ENCODE measurements at regions not wholly inside any gene's neighbourhood (a gene's known extent, or its start where the extent isn't known, plus 50 kb on each side); places are given as distances from the start of the nearest gene placed in this dataset.
A peak's percentile ranks its signal among the peaks of the same experiment; 100 is the strongest.

- no peak for DNase-seq
Observed at GRCh38 chr17:77867976-77868713, 90.4 kb upstream of the TNRC6C start.

- DNase-seq: no peak
Observed at GRCh38 chr17:77869041-77869599, 89.4 kb upstream of the TNRC6C start.

- DNase-seq: no peak
Observed at GRCh38 chr17:77869665-77870132, 88.8 kb upstream of the TNRC6C start.

GRCh38 chr17:77872199-77872598 lies 86.3 kb upstream of the TNRC6C start:
- DNase-seq: no peak

GRCh38 chr17:77872714-77873499 lies 85.6 kb upstream of the TNRC6C start:
- no peak for DNase-seq

- DNase-seq: no peak
Observed at GRCh38 chr17:77873500-77874302, 84.8 kb upstream of the TNRC6C start.

GRCh38 chr17:77874303-77875050 lies 84.0 kb upstream of the TNRC6C start:
- no peak for DNase-seq

- no peak for DNase-seq
Observed at GRCh38 chr17:77875051-77875780, 83.3 kb upstream of the TNRC6C start.

- DNase-seq: peak; percentile 55
Observed at GRCh38 chr17:77875881-77876509, 82.5 kb upstream of the TNRC6C start.

GRCh38 chr17:77877036-77877435 lies 81.5 kb upstream of the TNRC6C start:
- DNase-seq: no peak

- no peak for DNase-seq
Observed at GRCh38 chr17:77877646-77878355, 80.7 kb upstream of the TNRC6C start.

- DNase-seq: no peak
Observed at GRCh38 chr17:77879226-77879895, 79.1 kb upstream of the TNRC6C start.

- no peak for DNase-seq
Observed at GRCh38 chr17:77879896-77880280, 78.6 kb upstream of the TNRC6C start.

GRCh38 chr17:77880711-77881450 lies 77.6 kb upstream of the TNRC6C start:
- no peak for DNase-seq

- DNase-seq: peak; percentile 57
Observed at GRCh38 chr17:77881545-77881944, 77.0 kb upstream of the TNRC6C start.

- DNase-seq: no peak
Observed at GRCh38 chr17:77882040-77882439, 76.5 kb upstream of the TNRC6C start.

GRCh38 chr17:77882481-77883212 lies 75.9 kb upstream of the TNRC6C start:
- peak; percentile 79 for DNase-seq

GRCh38 chr17:77883213-77883650 lies 75.3 kb upstream of the TNRC6C start:
- no peak for DNase-seq
